ENCODE measurements at regions not wholly inside any gene's neighbourhood (a gene's known extent, or its start where the extent isn't known, plus 50 kb on each side); places are given as distances from the start of the nearest gene placed in this dataset.
"Not testable (repeated sequence)": the region's sequence is repeated elsewhere in the genome, so short reads cannot be mapped to it uniquely, and the experiment has no call there.

DNA sequence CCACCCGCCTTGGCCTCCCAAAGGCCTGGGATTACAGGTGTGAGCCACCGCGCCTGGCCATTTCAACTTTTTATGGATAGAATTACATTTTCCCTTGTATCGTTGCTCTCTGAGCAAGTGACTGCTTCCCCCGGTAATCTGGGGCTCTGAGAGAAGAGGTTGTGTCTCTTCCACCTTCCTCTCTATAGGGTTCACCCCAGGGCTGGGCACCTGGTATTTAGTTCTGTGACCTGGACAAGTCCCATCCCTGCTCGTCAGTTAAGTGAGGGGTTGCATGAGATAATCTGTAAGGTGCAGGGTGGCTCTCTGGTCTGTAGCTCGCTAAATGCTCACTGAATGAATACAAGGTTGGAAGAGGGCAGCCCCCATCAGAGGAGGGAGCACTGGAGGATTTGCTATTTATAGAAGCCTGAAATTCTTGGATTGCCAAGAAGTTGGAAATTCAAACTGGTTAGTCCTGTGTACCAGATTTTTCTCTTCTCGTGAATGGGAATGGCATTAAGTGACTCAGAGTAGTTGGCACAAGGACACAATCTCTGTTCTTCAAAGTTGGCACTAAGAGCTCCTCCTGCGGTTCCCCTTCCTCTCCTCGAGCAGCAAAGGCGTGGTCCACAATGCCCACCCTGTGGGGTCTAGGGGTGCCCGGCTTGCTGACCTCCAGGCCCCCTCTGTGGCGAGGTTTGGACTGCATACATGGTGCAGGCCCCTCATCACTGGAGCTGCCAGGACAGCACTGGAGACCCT is 68.1 kb upstream of the DLG1 start:
- no peak for FAIRE-seq

DNA sequence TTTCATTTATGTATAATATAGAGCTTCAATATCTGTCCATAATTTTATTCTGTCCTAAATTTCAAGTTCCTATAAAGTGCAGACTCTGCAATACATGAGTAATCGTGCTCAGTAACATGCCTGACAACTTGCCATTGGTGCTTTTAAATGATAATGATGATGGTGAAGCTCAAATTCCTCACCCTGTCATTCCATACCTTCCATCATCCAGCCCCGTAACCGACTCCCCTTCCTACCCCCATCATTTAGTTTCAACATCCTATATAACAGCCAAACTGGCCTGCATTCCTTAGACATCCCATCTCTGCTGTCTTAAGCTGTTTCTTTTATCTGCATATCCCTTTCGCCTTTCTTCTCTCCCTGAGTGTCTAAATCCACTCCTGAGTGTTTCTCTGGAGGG is 67.2 kb upstream of the DLG1 start:
- no peak for FAIRE-seq

DNA sequence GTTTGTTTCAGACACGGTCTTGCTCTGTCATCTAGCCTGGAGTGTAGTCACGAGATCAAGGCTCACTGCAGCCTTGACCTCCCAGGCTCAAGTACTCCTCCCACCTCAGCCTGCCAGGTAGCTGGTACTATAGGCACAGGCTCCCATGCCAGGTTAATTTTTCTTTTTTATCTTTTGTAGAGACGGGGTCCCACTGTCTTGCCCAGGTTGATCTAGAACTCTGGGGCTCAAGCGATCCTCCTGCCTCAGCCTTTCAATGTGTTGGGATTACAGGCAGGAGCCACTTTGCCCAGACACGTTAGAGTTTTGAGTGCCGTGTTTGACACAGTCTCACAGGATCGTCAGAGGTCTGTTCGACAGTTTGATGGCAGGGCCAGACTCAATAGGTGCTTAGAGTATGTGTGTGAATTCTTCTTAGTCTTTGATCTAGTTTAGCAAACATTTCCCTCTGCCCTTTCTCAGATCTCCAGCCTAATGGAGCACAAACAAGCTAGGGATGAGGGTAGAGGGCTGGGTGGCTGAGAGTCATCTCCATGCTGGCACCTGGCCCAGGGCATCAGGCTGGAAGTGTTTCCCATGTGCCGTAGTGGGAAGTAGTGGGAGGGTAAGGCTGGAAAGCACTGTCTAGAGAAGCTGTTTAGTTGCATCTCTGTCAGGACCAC is 66.1 kb upstream of the DLG1 start:
- FAIRE-seq, result no peak

DNA sequence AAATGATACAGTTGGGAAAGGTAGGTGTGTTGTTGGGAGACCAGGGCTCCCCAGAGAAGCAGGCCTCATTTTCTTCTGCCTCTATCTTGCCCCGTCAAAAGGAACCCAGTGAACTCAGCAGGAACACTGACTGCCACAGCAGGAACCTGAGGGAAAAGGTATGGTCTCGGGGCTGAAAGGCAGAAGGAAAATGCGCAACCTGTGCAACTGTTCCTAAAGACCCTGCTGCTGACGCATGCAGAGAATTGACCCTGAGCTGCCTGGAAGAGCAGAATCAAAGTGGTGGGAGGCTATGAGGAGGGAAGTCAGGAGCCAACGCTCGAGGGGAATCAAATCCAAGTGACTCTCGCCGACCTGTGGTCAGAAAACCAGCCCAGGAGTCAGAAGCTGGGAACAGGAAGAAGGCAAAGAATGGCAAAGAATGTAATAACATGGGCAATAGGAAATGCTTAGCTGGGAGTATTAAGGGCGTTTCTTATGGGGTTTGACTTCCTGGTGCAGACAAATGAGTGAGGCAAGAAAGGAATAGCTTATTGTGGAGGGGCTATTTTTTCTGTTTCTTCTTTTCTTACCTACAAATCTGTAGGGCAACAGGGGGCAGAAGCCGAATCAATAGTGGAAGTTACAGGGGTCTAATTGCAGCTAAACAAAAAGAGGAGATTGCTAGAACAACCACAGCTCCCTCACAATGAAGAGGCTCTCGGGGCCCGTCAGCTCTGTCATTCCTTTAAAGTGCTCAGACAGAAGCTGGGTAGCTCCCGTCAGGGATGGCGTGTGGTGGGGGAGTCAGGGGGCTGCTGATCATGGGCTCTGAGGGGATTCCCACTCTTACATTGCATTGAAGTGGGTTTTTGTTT is 65.4 kb upstream of the DLG1 start:
- no peak for FAIRE-seq

DNA sequence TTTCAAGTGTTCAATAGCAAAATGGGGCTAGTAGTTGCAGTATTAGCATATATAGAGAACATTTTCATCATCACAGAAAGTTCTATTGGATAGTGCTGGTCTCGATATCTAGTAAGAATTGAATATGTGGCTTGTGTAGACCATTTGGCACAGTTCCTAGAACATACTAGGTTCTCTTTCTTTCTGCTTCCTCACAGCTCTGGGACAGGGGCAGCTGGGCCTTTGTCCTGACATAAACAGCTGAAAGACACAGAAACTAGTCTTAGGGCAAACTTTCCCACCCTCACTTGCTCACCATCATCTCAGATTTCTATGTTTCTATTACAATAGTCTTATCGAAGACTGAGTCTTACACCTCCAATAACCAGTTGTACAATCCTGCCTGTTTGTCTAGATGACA is 63.7 kb upstream of the DLG1 start:
- FAIRE-seq, result no peak

DNA sequence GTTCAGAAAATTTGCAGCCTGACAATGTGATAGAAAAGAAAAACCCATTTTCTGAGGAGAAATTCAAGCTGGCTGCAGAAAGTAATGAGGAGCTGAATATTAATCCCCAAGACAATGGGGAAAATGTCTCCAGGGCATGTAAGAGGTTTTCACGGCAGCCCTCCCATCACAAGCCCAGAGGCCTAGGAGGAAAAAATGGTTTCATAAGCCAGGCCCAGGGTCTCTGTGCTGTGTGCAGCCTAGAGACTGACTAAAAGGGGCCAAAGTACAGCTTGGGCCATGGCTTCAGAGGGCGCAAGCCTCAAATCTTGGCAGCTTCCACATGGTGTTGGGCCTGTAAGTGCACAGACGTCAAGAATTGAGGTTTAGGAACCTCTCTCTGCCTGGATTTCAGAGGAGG is 61.7 kb upstream of the DLG1 start:
- not testable (repeated sequence) for FAIRE-seq

DNA sequence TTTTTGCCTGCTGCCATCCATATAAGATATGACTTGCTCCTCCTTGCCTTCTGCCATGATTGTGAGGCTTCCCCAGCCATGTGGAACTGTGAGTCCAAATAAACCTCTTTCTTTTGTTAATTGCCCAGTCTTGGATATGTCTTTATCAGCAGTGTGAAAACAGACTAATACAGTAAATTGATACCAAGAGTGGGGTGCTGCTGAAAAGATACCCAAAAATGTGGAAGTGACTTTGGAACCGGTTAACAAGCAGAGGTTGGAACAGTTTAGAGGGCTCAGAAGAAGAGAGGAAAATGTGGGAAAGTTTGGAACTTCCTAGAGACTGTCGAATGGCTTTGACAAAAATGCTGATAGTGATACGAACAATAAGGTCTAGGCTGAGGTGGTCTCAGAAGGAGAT is 61.1 kb upstream of the DLG1 start:
- FAIRE-seq, result not testable (repeated sequence)

DNA sequence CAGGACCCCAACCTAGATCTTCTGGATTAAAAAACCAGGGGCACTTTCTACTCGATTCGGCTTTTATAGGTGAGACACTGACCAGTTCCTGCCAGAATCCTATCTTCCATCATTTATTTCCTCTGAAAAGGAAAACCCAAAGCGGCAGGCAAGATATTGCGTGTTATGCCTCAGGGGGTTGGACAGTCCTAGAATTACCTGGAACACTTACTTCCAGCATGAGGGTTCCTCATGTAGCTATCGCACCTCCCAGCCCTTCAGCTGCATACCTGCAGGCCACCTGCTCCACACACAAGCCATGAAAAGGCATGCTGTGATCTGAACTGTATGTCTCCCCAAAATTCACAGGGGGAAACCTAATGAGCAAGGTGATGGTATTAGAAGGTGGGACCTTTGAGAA is 58.3 kb upstream of the DLG1 start:
- no peak for FAIRE-seq

DNA sequence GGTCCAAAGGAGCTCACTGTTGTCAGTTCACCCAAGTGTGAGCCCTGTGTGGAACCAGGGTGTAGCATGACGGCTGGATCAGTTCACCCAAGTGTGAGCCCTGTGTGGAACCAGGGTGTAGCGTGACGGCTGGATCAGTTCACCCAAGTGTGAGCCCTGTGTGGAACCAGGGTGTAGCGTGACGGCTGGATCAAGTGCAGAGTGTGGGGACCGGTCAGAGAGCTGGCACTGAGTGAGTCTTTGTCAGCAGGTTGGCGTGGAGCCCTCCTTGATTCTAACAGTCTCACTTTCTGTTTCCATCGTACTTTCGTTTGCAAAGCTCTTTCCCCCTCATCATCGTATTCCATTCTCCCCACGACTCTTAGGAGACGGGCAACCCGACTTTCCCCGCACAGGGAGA is 57.9 kb upstream of the DLG1 start:
- no peak for FAIRE-seq

DNA sequence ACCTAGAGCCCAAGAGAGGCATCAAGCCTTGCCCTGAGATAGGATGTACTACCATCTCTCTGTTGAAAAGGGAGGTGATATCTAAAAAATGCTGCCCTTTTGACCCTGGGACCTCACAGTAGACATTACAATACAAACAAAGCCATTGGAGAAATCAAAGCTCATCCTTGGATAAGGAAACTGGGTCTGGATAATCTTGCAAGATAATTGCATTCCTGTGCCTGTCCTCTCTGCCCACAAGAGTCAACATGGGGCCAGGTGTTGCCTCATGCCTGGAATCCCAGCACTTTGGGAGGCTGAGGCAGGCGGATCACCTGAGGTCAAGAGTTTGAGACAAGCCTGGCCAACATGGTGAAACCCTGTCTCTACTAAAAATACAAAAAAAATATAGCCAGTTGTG is 57.3 kb upstream of the DLG1 start:
- no peak for FAIRE-seq

DNA sequence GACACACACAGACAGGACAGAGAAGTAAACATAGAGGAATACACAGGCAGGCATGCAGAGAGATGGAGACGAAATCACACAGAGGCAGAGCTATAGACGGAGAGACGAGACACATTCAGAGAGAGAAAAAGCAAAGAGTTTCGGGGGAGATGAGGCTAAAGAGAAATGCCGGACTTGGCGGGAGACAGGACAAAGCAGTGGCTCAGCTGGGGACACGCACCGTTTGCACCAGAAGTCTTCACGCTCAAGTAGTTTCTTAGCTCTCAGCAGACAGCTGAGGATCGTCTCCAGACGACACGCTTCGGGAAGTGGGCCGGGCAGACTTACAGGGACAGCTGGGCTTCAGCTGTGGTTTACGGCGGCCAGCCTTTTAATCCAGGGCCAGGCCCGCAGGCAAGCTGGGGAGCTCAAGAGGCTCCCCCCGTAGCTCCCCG is 56.2 kb upstream of the DLG1 start:
- FAIRE-seq, result no peak

DNA sequence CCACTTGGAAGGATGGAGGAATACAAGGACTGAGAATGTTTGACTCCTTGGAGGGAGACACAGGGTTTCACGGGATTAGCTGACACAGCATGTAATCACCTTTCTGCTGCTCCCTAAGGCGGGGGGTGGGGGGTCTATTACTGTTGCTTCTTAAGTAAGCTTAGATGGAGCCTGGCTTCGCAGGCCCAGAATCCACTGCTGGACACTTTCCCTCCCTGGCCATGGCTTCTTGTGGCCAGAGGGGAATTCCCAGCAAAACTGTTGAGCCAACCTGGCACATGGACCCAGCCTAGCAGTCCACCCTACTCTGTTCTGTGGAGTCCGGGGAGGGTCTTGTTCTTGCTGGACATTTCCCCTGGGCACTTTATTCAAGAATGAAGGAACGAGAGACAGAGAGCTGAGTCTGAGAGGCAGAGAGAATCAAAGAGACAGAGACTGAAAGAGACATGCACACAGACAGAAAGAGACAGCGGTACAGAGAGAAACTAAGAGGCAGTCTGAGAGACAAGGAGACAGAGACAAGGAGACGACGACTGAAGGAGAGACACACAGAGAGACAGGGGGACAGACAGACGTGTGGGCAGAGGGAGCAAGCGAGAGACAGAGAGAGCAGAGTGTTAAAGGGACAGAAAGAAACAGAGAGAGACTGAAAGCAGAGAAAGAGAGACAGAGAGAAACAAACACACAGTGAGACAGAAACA is 55.6 kb upstream of the DLG1 start:
- no peak for FAIRE-seq

DNA sequence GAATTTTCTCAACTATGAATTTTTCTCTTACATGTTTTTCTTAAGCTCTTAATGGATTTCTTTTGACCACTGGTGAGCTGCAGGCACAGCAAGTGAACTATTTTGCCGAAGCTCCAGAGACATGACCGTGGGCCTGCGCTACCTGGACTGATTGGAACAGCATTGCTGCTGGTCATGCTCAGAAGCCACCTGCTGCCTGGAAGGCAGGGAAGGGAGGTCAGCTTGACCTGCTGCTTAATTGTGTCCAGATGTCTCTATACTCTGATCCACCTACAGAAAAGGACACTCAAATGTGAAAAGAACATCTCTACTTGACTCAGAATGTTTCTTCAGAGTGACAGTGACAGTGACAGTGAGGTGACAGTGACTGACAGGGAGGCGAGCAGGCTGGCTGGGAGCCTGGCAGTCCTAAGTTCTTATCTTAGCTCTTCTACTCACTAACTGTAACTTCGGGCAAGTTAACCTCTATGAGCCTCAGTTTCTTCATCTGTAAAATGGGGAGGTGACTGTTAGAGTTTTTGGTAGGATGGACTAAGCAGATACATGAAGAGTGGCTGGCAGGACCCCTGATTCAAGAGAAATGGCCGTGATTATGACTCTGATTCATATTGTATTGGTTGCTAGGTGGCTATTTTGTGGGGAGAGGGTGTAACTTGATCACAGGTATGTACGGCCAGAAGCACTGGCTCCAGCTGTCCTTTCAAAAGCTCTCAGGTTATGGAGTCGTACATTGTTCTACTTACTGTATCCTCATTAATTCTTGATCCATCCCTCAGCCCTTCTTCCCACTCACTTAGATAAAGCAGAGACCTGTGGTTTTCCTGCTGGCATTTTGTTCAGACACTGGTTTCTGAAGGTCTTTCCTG is 54.8 kb upstream of the DLG1 start:
- FAIRE-seq, result no peak

DNA sequence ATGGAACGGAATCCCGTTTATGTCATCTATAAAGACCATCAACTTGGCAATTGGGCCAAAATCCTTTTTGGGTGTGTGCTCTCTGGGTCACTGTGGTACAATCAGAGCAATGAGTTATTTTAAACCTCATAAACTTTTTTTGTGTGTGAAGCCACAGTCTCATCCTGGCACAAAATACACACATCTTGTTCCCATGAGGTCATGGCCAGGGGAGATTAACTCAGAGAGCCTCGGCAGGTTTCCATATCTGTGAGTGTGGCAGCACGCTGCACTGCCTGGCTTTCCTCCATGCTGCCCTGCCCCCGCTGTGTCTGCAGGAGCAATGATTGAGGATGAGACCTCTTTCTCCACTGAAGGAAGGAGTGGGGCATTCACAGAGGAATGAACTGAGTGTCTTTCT is 54.0 kb upstream of the DLG1 start:
- no peak for FAIRE-seq

DNA sequence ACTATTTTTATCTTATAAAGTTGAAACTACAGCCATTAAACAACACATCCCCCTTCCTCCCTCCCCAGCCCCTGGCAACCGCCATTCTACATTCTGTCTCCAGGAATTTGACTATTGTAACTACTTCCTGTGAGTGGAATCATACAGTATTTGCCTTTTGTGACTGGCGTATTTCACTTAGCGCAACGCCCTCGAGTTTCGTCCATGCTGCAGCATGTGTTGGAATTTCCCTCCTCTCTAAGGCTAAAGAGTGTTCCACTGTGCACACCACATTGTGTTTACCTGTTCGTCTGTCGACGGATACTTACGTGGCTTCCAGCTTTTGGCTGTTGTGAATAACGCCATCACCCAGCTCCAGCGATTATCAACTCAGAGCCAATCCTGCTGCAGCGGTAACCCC is 52.0 kb upstream of the DLG1 start:
- no peak for FAIRE-seq

DNA sequence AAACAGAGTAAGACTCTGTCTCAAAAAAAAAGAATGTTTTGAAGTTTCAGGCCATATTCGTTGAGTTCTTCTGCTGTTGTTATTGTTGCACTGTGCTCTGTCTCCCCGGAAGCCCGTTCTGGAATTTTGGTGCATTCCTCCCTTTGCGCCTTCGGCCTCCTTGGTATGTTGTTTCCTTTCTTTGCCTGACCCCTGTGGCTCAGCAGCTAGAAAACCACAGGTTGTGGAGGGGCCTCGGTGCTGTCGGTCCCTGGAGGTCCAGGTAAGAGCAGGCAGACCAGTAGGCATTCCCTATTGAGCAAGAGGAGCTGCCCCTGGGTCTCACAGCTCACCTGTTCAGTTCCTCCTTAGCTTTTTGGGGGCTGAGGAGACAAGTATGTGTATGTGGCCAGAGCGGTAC is 51.0 kb upstream of the DLG1 start:
- no peak for FAIRE-seq

Measured in islet of Langerhans (tissue), 1 donor.